ENCODE measurements at regions not wholly inside any gene's neighbourhood (a gene's known extent, or its start where the extent isn't known, plus 50 kb on each side); places are given as distances from the start of the nearest gene placed in this dataset.
"Not testable (repeated sequence)": the region's sequence is repeated elsewhere in the genome, so short reads cannot be mapped to it uniquely, and the experiment has no call there.

DNA sequence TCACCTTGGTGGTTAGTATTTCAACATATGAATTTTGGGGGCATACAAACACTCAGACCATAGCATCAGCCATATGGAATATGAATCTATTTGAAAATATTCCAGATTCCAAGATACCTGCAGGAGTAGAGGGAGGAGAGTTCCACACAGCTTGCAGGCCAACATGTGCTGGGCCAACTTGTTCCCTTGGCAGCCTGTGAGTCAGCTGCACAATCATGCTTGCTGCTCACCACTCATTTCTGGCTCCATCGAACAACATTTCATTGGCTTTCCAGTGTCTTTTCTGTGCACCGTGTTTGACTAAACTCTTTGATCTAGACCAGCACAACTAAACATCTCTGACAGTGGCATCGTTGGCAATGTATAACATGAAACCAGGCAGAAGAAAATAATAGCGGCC lies 282.5 kb upstream of the RASGEF1B start:
- DNase-seq, result no peak

GRCh38 chr4:81751531-81752289 lies 280.0 kb upstream of the RASGEF1B start:
- DNase-seq, result no peak

DNA sequence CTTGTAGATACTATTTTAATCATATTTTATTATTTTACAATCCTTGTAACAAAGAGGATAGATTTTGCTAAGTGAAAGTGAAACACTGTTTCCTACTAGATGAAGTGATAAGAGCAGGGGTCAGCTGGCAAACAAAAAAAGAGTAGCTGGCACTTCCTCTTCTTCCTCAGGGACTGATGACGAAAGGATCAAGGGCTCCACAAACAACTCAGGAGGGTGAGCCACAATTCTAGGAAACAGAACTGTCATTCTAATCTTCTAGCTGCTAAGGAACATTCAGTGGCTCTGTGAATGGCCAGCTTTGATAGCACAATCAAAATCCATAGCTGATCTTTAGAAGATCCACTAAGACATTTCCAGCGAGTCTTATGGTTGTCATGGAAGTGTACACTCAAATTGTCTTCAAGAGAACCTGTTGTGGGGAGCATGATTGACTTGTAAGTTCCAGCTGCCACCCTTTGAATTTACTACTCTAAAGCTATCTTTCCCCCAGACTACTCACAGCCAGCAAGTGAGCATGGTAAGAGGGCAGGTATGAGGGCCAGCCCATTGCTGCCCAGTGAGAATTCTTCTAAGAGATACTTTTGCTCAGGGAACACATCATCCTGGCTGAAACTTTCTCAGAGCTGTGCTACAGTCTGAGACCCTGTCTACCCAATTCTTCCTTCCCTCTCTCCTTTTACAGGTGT lies 275.7 kb upstream of the RASGEF1B start:
- no peak for DNase-seq

DNA sequence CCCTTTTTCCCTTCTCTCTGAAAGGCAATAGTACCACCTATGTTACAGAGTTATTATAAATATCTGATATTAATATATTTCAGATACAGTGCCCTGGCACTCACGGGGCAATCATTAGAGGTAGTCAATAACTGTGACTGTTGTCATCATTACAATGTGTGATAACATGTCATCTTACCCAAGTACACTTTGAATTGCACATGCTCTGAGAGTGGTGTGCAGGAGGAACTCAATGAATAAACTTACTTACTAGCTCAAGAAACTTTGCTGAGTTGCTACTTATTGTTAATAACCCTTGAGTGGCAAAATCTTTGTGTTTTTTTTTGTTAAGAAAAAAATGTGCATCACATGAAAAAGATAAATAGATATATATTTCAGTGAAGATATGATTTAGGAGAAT lies 275.1 kb upstream of the RASGEF1B start:
- DNase-seq, result no peak

DNA sequence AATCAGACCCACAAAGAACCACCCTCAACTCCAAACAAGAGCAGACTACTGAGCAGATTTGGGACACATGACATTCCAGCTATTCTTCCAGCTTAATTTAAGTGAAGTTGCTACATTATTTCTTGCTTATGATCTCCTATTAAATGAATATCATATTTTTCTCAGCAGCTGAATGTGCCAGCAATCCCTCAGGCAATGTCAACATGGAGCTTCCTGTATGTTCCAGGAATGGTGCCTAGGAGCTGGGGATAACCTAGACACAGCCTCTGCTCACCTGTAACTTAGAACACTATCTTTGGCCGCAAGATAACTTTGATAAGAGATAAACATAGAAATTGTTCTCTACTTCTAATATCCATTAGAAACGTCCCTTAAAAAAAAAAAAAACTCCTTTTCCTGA lies 274.4 kb upstream of the RASGEF1B start:
- DNase-seq, result no peak

GRCh38 chr4:81745050-81745449 lies 273.3 kb upstream of the RASGEF1B start:
- DNase-seq, result no peak

DNA sequence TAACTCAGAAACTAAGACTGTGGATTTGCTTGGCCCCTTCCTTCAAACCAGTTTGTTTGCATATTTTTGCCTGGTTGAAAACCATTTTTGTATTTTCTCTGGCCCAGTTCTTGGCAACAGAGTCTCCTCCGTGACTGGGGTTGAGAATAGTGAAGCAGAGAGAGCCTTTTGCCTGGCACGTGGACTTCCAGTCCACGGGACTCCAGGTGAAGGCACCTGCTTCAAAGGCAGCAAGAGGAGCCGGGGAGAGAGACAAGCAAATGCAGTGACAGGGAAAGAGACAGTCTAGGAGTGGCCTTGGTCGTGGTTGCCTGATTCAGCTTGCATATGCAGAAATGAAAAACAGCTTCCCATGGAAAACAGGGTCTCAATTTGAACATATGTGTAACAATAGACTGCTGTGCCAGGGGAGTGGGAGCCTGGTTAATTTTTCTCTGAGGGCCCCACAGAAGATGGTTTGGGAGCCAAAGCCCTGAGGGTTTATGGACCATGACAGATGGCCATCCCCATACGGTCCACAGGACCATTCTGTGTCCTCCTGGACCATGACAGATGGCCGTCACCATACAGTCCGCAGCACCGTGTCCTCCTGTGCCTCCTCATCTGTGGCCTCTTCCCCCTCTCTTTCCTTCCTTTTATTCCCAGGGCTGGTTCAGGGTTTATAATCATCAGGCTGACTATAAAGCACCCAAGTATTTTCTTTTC lies 272.2 kb upstream of the RASGEF1B start:
- DNase-seq, result no peak

- no peak for DNase-seq
Measured at GRCh38 chr4:81740487-81740886, 268.8 kb upstream of the RASGEF1B start.

- no peak for DNase-seq
Measured at GRCh38 chr4:81738891-81739290, 267.2 kb upstream of the RASGEF1B start.

- DNase-seq, result no peak
Measured at GRCh38 chr4:81737865-81738559, 266.3 kb upstream of the RASGEF1B start.

DNA sequence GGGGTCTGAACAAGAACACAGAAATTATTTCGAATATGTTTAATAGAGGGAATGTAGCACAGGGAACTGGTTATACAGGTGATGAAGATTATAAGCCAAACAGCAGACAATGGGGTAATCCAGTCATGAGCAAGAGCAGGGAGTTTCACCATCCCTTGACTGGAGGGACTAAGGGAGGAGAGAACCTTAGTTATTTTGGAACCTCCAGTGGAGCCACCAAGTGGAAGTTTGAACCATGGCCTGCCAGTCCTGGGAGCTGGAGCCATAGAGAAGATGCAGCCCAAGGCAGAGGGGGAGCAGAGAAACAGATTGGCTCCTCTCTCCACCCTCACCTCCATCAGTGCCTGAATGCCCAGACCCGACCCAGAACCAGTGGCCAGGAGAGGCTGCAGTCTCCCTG lies 264.6 kb upstream of the RASGEF1B start:
- DNase-seq, result no peak

DNA sequence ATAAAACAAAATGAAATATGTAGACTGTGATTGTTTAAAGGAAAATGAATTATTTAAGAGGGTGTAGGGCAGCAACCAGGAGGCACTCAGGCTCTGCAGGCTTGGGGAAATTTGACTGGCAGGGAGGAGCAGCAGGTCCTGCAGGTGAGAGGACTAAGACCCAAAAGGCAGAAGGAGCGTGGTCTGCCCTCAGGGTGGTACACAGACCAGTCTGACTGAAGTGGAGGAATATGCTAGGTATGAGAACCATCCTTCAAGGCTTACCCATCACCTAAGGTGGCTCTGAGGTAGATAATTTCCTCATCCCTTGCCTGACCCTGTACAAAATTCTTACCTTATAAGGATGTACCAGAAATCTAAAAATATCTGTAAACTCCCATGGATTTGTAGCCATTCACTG lies 261.3 kb upstream of the RASGEF1B start:
- no peak for DNase-seq

DNA sequence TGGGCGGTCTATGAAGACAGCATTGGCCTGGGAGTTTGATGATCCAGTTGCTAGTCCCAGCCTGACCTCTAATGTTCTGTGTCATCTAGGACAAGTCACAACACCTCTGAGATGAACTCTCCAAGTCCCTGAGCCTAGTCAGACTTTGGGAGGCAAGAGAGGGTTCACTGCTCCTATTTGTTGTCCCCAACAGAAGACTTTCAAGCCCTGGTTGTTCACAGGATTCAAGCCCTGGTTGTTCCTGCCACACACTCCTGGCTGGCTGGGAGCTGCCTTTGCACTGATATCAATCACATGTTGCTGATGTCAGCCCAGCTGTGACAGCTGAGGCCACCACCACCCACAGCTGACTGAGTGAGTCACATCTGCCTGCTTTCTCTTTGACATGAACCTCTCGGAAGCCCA lies 253.2 kb upstream of the RASGEF1B start:
- DNase-seq, result no peak

- DNase-seq, result no peak
Measured at GRCh38 chr4:81723927-81724587, 252.3 kb upstream of the RASGEF1B start.

DNA sequence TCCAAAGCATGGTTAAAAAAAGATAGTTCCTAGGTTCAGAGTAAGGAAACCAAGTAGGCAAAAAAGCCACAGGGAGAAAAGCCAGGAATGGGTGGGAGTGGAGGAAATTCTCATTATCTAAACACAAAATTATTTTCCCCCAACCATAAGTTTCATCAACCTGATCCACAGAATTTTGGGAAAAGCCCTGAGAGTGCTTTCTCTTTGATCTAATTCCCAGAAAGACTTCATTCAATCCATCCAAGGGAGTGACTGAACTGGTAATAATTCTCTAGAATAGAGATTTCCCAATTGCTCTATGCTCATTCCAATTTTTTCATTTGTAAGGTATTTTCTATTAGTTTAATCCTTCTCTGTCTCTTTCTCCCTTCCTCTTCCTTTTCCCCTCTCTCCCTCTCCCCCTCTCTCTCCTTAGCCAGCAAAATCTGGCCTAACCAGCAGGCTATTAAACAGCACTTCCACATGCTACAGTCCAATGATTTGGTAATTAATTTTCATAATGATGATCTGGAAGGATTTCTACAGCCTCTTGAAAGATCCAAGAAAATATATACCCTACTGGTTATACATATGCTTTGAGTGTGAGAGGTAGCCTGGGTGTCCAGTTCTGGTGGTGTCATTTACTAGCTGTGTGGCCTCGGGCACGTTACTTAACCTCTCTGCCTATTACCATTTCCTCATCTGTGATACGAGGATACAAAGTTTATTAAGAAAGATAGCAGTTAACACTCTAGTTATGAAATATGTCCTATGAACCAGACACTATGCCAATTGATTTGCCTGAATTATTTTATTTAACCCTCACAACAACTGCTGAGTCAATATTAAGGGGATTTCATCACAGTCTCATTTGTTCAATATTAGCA lies 251.5 kb upstream of the RASGEF1B start:
- DNase-seq, result no peak

GRCh38 chr4:81722290-81722851 lies 250.7 kb upstream of the RASGEF1B start:
- no peak for DNase-seq

GRCh38 chr4:81715757-81716156 lies 244.1 kb upstream of the RASGEF1B start:
- DNase-seq, result no peak

DNA sequence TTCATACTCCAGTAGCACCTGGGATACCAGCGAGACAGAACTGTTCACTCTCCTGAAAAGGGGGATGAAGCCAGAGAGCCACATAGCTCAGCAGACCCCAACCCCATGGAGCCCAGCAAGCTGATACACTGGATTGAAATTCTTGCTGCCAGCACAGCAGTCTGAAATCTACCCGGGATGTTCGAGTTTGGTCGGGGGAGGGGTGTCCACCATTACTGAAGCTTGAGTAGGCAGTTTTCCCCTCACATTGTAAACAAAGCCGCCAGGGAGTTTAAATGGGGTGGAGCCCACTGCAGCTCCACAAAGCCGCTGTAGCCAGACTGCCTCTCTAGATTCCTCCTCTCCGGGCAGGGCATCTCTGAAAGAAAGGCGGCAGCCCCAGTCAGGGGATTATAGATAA lies 243.7 kb upstream of the RASGEF1B start:
- not testable (repeated sequence) for DNase-seq

GRCh38 chr4:81714291-81714690 lies 242.6 kb upstream of the RASGEF1B start:
- no peak for DNase-seq

DNA sequence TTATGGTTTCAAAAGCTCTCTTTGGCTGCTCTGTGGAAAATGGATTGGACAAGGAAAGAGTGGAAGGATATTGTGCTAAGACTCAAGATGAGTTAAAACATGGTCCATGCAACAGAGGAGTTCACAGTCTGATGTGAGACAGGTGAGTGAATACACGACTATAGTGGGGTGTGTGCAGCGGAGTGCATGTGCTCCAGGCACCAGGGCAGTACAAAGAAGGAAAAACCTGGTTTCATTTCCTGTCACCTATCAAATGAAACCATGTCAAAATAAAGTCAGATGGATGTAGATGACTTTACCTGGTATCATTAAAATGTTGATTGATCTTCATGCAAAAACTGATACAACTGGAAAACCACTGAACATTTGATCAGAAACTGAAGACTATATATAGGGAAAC lies 241.0 kb upstream of the RASGEF1B start:
- DNase-seq, result no peak

DNA sequence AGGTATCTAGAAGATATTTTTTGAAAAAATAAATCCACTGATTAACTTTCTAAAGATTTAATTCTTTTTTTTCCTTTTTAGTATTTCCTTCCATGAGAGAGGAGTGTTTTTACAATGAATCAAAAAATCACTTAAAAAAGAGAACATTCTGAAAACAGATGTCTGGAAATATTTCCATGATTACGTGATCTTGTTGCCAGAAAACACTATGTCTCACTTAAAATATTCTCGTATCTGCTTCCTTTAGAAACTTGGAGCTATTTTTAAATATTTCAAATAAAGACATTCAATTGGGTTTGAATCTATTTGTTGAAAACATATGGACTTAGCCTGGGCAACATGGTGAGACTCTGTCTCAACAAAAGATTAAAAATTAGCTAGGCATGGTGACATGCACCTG lies 232.8 kb upstream of the RASGEF1B start:
- DNase-seq, result no peak

GRCh38 chr4:81700189-81700588 lies 228.5 kb upstream of the RASGEF1B start:
- DNase-seq, result no peak

All from NCI-H526 (cell line).